Activated naive CD8-positive, alpha-beta T cell (primary cell): ENCODE measurements at regions not wholly inside any gene's neighbourhood (a gene's known extent, or its start where the extent isn't known, plus 50 kb on each side); places are given as distances from the start of the nearest gene placed in this dataset.

ENCODE experiments used
- H3K27ac Mint-ChIP-seq: one replicate; pipeline ENCODE4 v1.8.0; 2021; ENCODE audit warnings: mixed read lengths
- H3K27me3 Mint-ChIP-seq: one replicate; pipeline ENCODE4 v1.8.0; 2021; ENCODE audit warnings: mixed read lengths
- H3K36me3 Mint-ChIP-seq: one replicate; pipeline ENCODE4 v1.8.0; 2021; ENCODE audit warnings: mixed read lengths
- H3K4me1 Mint-ChIP-seq: one replicate; pipeline ENCODE4 v1.8.0; 2021; ENCODE audit warnings: low read depth, mixed read lengths
- H3K4me3 Mint-ChIP-seq: one replicate; pipeline ENCODE4 v1.8.0; 2021; ENCODE audit warnings: mild to moderate bottlenecking, mixed read lengths
- H3K9me3 Mint-ChIP-seq: one replicate; pipeline ENCODE4 v1.8.0; 2021; ENCODE audit warnings: low read depth, mixed read lengths

GRCh38 chr6:147057705-147058342, 146.4 kb upstream of the STXBP5 start:
- peaks cover 4% of the 10 kb centered on the region for H3K36me3 Mint-ChIP-seq
- H3K4me1 Mint-ChIP-seq, result peaks cover 3% of the 10 kb centered on the region
- H3K9me3 Mint-ChIP-seq, result no peaks in the 10 kb centered on the region
- H3K27me3 Mint-ChIP-seq, result no peaks in the 10 kb centered on the region
- no peak overlapping the region for H3K27ac Mint-ChIP-seq
- H3K4me3 Mint-ChIP-seq, result no peak overlapping the region

- Mint-ChIP-seq H3K27me3 (no peaks in the 10 kb centered on the region), H3K27ac (no peak overlapping the region), H3K4me3 (no peak overlapping the region), H3K36me3 (peaks cover 4% of the 10 kb centered on the region), H3K4me1 (peaks cover 3% of the 10 kb centered on the region), H3K9me3 (no peaks in the 10 kb centered on the region)
Observed at GRCh38 chr6:147058786-147059385, 145.3 kb upstream of the STXBP5 start.

- H3K9me3 Mint-ChIP-seq, result no peaks in the 10 kb centered on the region
- peaks cover 4% of the 10 kb centered on the region for H3K36me3 Mint-ChIP-seq
Observed at GRCh38 chr6:147060636-147061035, 143.6 kb upstream of the STXBP5 start.

GRCh38 chr6:147061252-147061651, 143.0 kb upstream of the STXBP5 start:
- no peaks in the 10 kb centered on the region for H3K27me3 Mint-ChIP-seq
- H3K27ac Mint-ChIP-seq, result no peak overlapping the region
- H3K9me3 Mint-ChIP-seq, result no peaks in the 10 kb centered on the region
- H3K4me3 Mint-ChIP-seq, result no peak overlapping the region
- peaks cover 2% of the 10 kb centered on the region for H3K36me3 Mint-ChIP-seq
- H3K4me1 Mint-ChIP-seq, result peaks cover 5% of the 10 kb centered on the region

More at GRCh38 chr6:147060636-147061035, 143.6 kb upstream of the STXBP5 start:
- peaks cover 5% of the 10 kb centered on the region for H3K4me1 Mint-ChIP-seq
- H3K27ac Mint-ChIP-seq, result no peak overlapping the region
- no peak overlapping the region for H3K4me3 Mint-ChIP-seq
- H3K27me3 Mint-ChIP-seq, result no peaks in the 10 kb centered on the region

- Mint-ChIP-seq H3K36me3 (peaks cover 2% of the 10 kb centered on the region), H3K4me3 (no peak overlapping the region), H3K9me3 (no peaks in the 10 kb centered on the region), H3K27me3 (no peaks in the 10 kb centered on the region), H3K4me1 (peaks cover 5% of the 10 kb centered on the region), H3K27ac (no peak overlapping the region)
Observed at GRCh38 chr6:147063469-147064031, 140.7 kb upstream of the STXBP5 start.

GRCh38 chr6:147065786-147066185, 138.4 kb upstream of the STXBP5 start:
- Mint-ChIP-seq H3K36me3 (peaks cover 8% of the 10 kb centered on the region), H3K4me1 (peaks cover 5% of the 10 kb centered on the region), H3K27me3 (no peaks in the 10 kb centered on the region), H3K9me3 (peaks cover 8% of the 10 kb centered on the region), H3K27ac (no peak overlapping the region), H3K4me3 (no peak overlapping the region)

- Mint-ChIP-seq H3K27ac (no peak overlapping the region), H3K9me3 (peaks cover 8% of the 10 kb centered on the region), H3K4me1 (peaks cover 5% of the 10 kb centered on the region), H3K27me3 (no peaks in the 10 kb centered on the region), H3K4me3 (no peak overlapping the region), H3K36me3 (peaks cover 8% of the 10 kb centered on the region)
Observed at GRCh38 chr6:147067184-147067583, 137.0 kb upstream of the STXBP5 start.

GRCh38 chr6:147071776-147072175, 132.4 kb upstream of the STXBP5 start:
- no peaks in the 10 kb centered on the region for H3K4me1 Mint-ChIP-seq
- H3K9me3 Mint-ChIP-seq, result peaks cover 8% of the 10 kb centered on the region
- no peak overlapping the region for H3K4me3 Mint-ChIP-seq

GRCh38 chr6:147075381-147075780, 128.8 kb upstream of the STXBP5 start:
- no peaks in the 10 kb centered on the region for H3K36me3 Mint-ChIP-seq
- no peak overlapping the region for H3K4me3 Mint-ChIP-seq
- H3K9me3 Mint-ChIP-seq, result no peaks in the 10 kb centered on the region
- no peaks in the 10 kb centered on the region for H3K4me1 Mint-ChIP-seq
- no peak overlapping the region for H3K27ac Mint-ChIP-seq
- no peaks in the 10 kb centered on the region for H3K27me3 Mint-ChIP-seq

More at GRCh38 chr6:147071776-147072175, 132.4 kb upstream of the STXBP5 start:
- Mint-ChIP-seq H3K27ac (no peak overlapping the region), H3K27me3 (no peaks in the 10 kb centered on the region), H3K36me3 (peaks cover 6% of the 10 kb centered on the region)

GRCh38 chr6:147077251-147077650, 127.0 kb upstream of the STXBP5 start:
- Mint-ChIP-seq H3K27ac (no peak overlapping the region), H3K9me3 (no peaks in the 10 kb centered on the region), H3K27me3 (no peaks in the 10 kb centered on the region), H3K4me1 (no peaks in the 10 kb centered on the region), H3K36me3 (no peaks in the 10 kb centered on the region), H3K4me3 (no peak overlapping the region)

- no peaks in the 10 kb centered on the region for H3K9me3 Mint-ChIP-seq
- H3K4me1 Mint-ChIP-seq, result no peaks in the 10 kb centered on the region
- no peak overlapping the region for H3K4me3 Mint-ChIP-seq
- H3K27ac Mint-ChIP-seq, result no peak overlapping the region
- H3K27me3 Mint-ChIP-seq, result no peaks in the 10 kb centered on the region
- no peaks in the 10 kb centered on the region for H3K36me3 Mint-ChIP-seq
Observed at GRCh38 chr6:147078106-147078505, 126.1 kb upstream of the STXBP5 start.

- no peaks in the 10 kb centered on the region for H3K27me3 Mint-ChIP-seq
- H3K4me3 Mint-ChIP-seq, result no peak overlapping the region
- no peaks in the 10 kb centered on the region for H3K9me3 Mint-ChIP-seq
- H3K27ac Mint-ChIP-seq, result no peak overlapping the region
- H3K4me1 Mint-ChIP-seq, result no peaks in the 10 kb centered on the region
- no peaks in the 10 kb centered on the region for H3K36me3 Mint-ChIP-seq
Observed at GRCh38 chr6:147078602-147079001, 125.6 kb upstream of the STXBP5 start.

- H3K36me3 Mint-ChIP-seq, result no peaks in the 10 kb centered on the region
- no peaks in the 10 kb centered on the region for H3K27me3 Mint-ChIP-seq
- H3K27ac Mint-ChIP-seq, result no peak overlapping the region
- H3K4me3 Mint-ChIP-seq, result no peak overlapping the region
- H3K4me1 Mint-ChIP-seq, result peaks cover 2% of the 10 kb centered on the region
- no peaks in the 10 kb centered on the region for H3K9me3 Mint-ChIP-seq
Observed at GRCh38 chr6:147080225-147080624, 124.0 kb upstream of the STXBP5 start.

- Mint-ChIP-seq H3K36me3 (no peaks in the 10 kb centered on the region), H3K4me1 (peaks cover 2% of the 10 kb centered on the region), H3K27ac (no peak overlapping the region), H3K9me3 (no peaks in the 10 kb centered on the region), H3K4me3 (no peak overlapping the region), H3K27me3 (no peaks in the 10 kb centered on the region)
Observed at GRCh38 chr6:147081076-147081609, 123.1 kb upstream of the STXBP5 start.

GRCh38 chr6:147087641-147088040, 116.6 kb upstream of the STXBP5 start:
- no peaks in the 10 kb centered on the region for H3K27me3 Mint-ChIP-seq
- peaks cover 3% of the 10 kb centered on the region for H3K36me3 Mint-ChIP-seq

More at GRCh38 chr6:147087641-147088040, 116.6 kb upstream of the STXBP5 start:
- peaks cover 2% of the 10 kb centered on the region for H3K4me1 Mint-ChIP-seq
- no peak overlapping the region for H3K27ac Mint-ChIP-seq
- H3K9me3 Mint-ChIP-seq, result no peaks in the 10 kb centered on the region
- H3K4me3 Mint-ChIP-seq, result no peak overlapping the region
